Spleen (tissue), 11 donors: ENCODE measurements at regions not wholly inside any gene's neighbourhood (a gene's known extent, or its start where the extent isn't known, plus 50 kb on each side); places are given as distances from the start of the nearest gene placed in this dataset.

ENCODE experiments used
- DNase-seq: peaks from one replicate; pipeline ENCODE4 v3.0.0-alpha.2; 2020
- H3K27ac ChIP-seq, 8 donors: fragments of 200-600 bp; sonication (generic) in 7 of 8; 1 replicate in 4 of 8; 2 replicates in 4 of 8; pipeline versions ENCODE4 v1.5.0 to v1.8.0; 2016 to 2021; ENCODE audit warnings: inconsistent platforms in 4 of 8, mild to moderate bottlenecking in 4 of 8, moderate library complexity in 1 of 8
- H3K27me3 ChIP-seq, 7 donors: fragments of 200-600 bp; sonication (generic) in 6 of 7; replicated peaks in 1 of 7; 1 replicate in 4 of 7; 2 replicates in 3 of 7; pipeline versions ENCODE4 v1.5.0 to v1.8.0; 2016 to 2021; ENCODE audit warnings: inconsistent platforms in 3 of 7, mild to moderate bottlenecking in 1 of 7
- H3K36me3 ChIP-seq, 6 donors: fragments of 200-600 bp; sonication (generic) in 5 of 6; 1 replicate in 4 of 6; 2 replicates in 2 of 6; pipeline versions ENCODE4 v1.5.0 to v1.8.0; 2016 to 2021; ENCODE audit warnings: inconsistent platforms in 2 of 6
- H3K4me1 ChIP-seq, 6 donors: fragments of 200-600 bp; sonication (generic) in 5 of 6; 1 replicate in 3 of 6; 2 replicates in 3 of 6; pipeline versions ENCODE4 v1.5.0 to v1.8.0; 2016 to 2021; ENCODE audit warnings: inconsistent platforms in 3 of 6
- H3K4me3 ChIP-seq, 8 donors: fragments of 200-600 bp; sonication (generic) in 7 of 8; 1 replicate in 4 of 8; 2 replicates in 4 of 8; pipeline versions ENCODE4 v1.5.0 to v1.8.0; 2016 to 2021; ENCODE audit warnings: inconsistent platforms in 4 of 8, mild to moderate bottlenecking in 4 of 8, moderate library complexity in 2 of 8
- H3K9me3 ChIP-seq, 8 donors: fragments of 200-600 bp; sonication (generic) in 7 of 8; 1 replicate in 4 of 8; 2 replicates in 4 of 8; pipeline versions ENCODE4 v1.5.0 to v1.8.0; 2016 to 2021; ENCODE audit warnings: inconsistent platforms in 4 of 8
- CTCF ChIP-seq, 11 experiments: fragments of 200-600 bp in 7 of 11; fragments of 450-650 bp in 4 of 11; sonication (generic) in 4 of 11; IDR thresholded peaks in 8 of 11; conservative IDR thresholded peaks in 3 of 11; 1 replicate in 7 of 11; 2 replicates in 4 of 11; pipeline versions ENCODE4 v1.4.0 to v1.8.0; 2016 to 2021; ENCODE audit warnings: antibody characterized with exemption in 11 of 11, inconsistent platforms in 4 of 11, mild to moderate bottlenecking in 1 of 11
- POLR2A ChIP-seq, 3 donors: fragments of 450-650 bp; IDR thresholded peaks; one replicate each; pipeline ENCODE4 v1.5.1; 2017; ENCODE audit warnings: antibody characterized with exemption in 3 of 3, mild to moderate bottlenecking in 1 of 3
- POLR2AphosphoS5 ChIP-seq, 3 donors: sonication (generic); formaldehyde crosslinking; IDR thresholded peaks; one replicate each; pipeline ENCODE4 v1.5.1; 2017; ENCODE audit warnings: antibody characterized with exemption in 3 of 3
- WGBS, 5 donors: extraction: QIAGEN DNeasy Blood & Tissue Kit in 3 of 5; methylation state at CpG; one replicate each; pipeline versions ENCODE4 v1.1.5 to v1.1.7; 2013 to 2018; 5-methylcytosine and 5-hydroxymethylcytosine counted together
- intact Hi-C: fragments of 100-400 bp; cut with DNase I; formaldehyde crosslinking; loops from one replicate; pipeline ENCODE4 v1.15.0; 2023; ENCODE audit warnings: low total_unique reads
- donor health status: healthy with polysubstance abuse.
- donor health status: DM: no; HTN: no; CAD: no; lungs with moderate emphysema.
- donor health status: DM: no; HTN: no; CAD: no.
- donor health status: Bipolar disorder and iron deficiency.
- donor health status: healthy.
- donor health status: DM: no; HTN: no; CAD: no.
- donor health status: DM: yes; HTN: yes; CAD: no.

DNA sequence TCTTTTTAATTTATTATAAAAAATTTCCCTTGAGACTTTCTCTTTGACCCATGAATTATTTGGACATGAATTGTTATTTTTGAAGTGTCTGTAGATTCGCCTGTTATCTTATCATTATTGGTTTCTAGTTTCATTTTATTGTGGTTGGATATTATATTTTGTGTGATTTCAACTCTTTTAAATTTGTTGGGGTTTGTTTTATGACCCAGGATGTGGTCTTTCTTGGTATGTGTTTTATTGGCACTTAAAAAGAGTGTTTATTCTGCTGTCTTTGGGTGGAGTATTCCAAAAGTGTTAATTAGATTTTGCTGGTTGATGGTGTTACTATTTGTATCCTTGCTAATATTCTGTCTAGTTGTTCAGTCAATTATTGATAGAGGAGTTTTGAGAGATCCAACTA lies 50.5 kb upstream of the GPR141 start:
- intact Hi-C loops: no loop called here
- Histone ChIP-seq H3K4me1 (no peaks in the 10 kb centered on the region), H3K27me3 (no peaks in the 10 kb centered on the region), H3K36me3 (no peaks in the 10 kb centered on the region), H3K4me3 (no peak overlapping the region), H3K9me3 (peaks cover 0 to 47% (median 36%) of the 10 kb centered on the region in 8 donors), H3K27ac (no peak overlapping the region)
- WGBS, 5 donors: 46 to 77% (median 73%) methylated on average over 1 of the region's 1 CpG
- TF ChIP-seq POLR2A (IDR thresholded peaks at IDR 0.05) (no peak), POLR2AphosphoS5 (IDR thresholded peaks at IDR 0.05) (no peak), CTCF (IDR thresholded peaks at IDR 0.05 in 8 of 11, conservative IDR thresholded peaks at IDR 0.05 in 3 of 11) (no peak)
- DNase-seq: no peak
